Transverse colon (tissue), 4 donors: ENCODE measurements at regions not wholly inside any gene's neighbourhood (a gene's known extent, or its start where the extent isn't known, plus 50 kb on each side); places are given as distances from the start of the nearest gene placed in this dataset.

ENCODE experiments used
- EP300 ChIP-seq: sonication (generic); formaldehyde crosslinking; IDR thresholded peaks from one replicate; pipeline ENCODE4 v1.6.1; 2017; ENCODE audit warnings: antibody characterized with exemption, low read depth
- POLR2AphosphoS5 ChIP-seq, 3 donors: sonication (generic); formaldehyde crosslinking; IDR thresholded peaks; one replicate each; pipeline ENCODE4 v1.6.1; 2016; ENCODE audit warnings: antibody characterized with exemption in 3 of 3
- TF ChIP-seq, protein P1 (sequence below), 5 experiments: fragments of 200-600 bp in 3 of 5; fragments of 450-650 bp in 2 of 5; sonication (generic) in 3 of 5; IDR thresholded peaks; 1 replicate in 2 of 5; 2 replicates in 3 of 5; pipeline ENCODE4 v1.5.1; 2016 to 2017; ENCODE audit warnings: antibody characterized with exemption in 5 of 5, inconsistent platforms in 3 of 5, mild to moderate bottlenecking in 2 of 5, moderate library complexity in 1 of 5

DNA sequence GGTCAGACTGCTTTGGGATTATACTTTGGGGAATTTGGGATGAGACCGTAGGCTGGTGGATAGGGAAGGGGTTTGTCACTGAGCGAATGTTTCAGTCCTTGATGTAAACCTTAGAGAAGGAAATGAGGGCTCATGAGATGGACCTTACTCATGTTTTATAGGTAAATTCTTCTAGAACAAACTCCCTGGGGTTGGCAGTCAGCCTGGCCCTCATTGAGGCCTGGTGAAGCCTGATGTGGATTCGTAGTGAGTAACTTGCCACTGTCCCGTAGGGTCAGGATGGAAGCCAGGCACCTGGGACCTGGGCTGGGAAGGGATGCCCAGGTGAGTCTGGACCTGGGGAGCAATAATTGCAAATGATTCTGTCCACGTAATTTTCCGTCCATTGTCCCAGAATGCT lies 258.3 kb downstream of the LPIN1 start:
- TF ChIP-seq POLR2AphosphoS5 (IDR thresholded peaks at IDR 0.05): no peak
- TF ChIP-seq, protein P1, sequence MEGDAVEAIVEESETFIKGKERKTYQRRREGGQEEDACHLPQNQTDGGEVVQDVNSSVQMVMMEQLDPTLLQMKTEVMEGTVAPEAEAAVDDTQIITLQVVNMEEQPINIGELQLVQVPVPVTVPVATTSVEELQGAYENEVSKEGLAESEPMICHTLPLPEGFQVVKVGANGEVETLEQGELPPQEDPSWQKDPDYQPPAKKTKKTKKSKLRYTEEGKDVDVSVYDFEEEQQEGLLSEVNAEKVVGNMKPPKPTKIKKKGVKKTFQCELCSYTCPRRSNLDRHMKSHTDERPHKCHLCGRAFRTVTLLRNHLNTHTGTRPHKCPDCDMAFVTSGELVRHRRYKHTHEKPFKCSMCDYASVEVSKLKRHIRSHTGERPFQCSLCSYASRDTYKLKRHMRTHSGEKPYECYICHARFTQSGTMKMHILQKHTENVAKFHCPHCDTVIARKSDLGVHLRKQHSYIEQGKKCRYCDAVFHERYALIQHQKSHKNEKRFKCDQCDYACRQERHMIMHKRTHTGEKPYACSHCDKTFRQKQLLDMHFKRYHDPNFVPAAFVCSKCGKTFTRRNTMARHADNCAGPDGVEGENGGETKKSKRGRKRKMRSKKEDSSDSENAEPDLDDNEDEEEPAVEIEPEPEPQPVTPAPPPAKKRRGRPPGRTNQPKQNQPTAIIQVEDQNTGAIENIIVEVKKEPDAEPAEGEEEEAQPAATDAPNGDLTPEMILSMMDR (IDR thresholded peaks at IDR 0.05): no peak
- no peak for TF ChIP-seq EP300
